HUES48 (cell line): ENCODE measurements at regions not wholly inside any gene's neighbourhood (a gene's known extent, or its start where the extent isn't known, plus 50 kb on each side); places are given as distances from the start of the nearest gene placed in this dataset.
"Not testable (repeated sequence)": the region's sequence is repeated elsewhere in the genome, so short reads cannot be mapped to it uniquely, and the experiment has no call there.

Experiments used
- H3K27ac ChIP-seq: one replicate; pipeline ENCODE4 v1.7.0; 2013; ENCODE audit warnings: low read depth, low read length, inconsistent platforms
- H3K27me3 ChIP-seq: 2 replicates; pipeline ENCODE4 v1.6.1; 2013; ENCODE audit warnings: mild to moderate bottlenecking, low read length; ENCODE audit not compliant: control insufficient read depth, insufficient read depth
- H3K36me3 ChIP-seq: 2 replicates; pipeline ENCODE4 v1.6.1; 2013; ENCODE audit warnings: low read length; ENCODE audit not compliant: control insufficient read depth, insufficient read depth
- H3K4me1 ChIP-seq: 2 replicates; pipeline ENCODE4 v1.6.1; 2013; ENCODE audit warnings: mild to moderate bottlenecking, low read length; ENCODE audit not compliant: control insufficient read depth, insufficient read depth
- H3K4me3 ChIP-seq: 2 replicates; pipeline ENCODE4 v1.5.1; 2013; ENCODE audit warnings: mild to moderate bottlenecking, low read depth, low read length
- H3K9ac ChIP-seq: 2 replicates; pipeline ENCODE4 v1.6.1; 2013; ENCODE audit warnings: mild to moderate bottlenecking, low read depth, low read length, moderate library complexity
- H3K9me3 ChIP-seq: 2 replicates; pipeline ENCODE4 v1.6.1; 2013; ENCODE audit warnings: low read length; ENCODE audit not compliant: control insufficient read depth, insufficient read depth

DNA sequence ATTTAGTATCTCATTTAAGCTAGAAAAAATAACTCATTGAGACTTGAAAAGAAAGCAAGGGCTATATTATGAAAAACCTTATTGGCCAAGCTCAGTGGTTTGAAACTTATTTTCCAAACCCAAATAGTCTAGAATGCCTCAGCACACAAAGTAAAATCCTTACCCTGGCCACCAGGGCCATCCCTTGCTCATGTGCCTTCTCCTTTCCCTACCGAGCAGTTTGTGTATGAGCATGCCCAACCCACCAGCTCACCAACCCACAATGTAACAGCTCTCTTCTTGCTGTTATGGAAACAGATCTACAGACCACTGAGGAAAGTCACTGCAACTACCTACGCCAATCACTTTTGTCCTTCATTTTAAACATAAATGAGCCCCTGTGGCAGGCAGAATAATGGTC is 79.6 kb upstream of the CARMIL1 start:
- H3K27me3 ChIP-seq = no peaks in the 10 kb centered on the region
- no peak overlapping the region for H3K4me3 ChIP-seq
- no peaks in the 10 kb centered on the region for H3K9me3 ChIP-seq
- H3K36me3 ChIP-seq = no peaks in the 10 kb centered on the region
- H3K27ac ChIP-seq = no peak overlapping the region
- no peak overlapping the region for H3K9ac ChIP-seq
- H3K4me1 ChIP-seq = no peaks in the 10 kb centered on the region

DNA sequence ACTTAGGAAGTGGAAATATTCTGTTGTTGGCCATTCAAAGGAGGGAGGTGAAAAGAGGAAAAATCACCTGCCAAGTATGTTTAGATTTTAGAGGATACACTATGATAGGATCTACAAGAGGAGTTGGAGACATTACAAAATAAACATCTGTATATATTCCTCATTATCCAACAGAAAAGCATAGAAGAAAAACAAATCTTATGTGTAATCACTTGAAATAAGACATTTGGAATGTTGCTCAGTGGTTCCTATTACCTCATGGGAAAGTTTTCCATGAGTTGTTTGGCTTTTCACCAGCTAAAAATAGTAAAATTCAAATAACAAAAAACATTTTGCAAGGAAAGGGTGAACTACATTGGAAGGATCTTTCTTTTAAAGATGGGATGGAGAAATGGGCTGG is 76.7 kb upstream of the CARMIL1 start:
- H3K27ac ChIP-seq = no peak overlapping the region
- no peaks in the 10 kb centered on the region for H3K9me3 ChIP-seq

DNA sequence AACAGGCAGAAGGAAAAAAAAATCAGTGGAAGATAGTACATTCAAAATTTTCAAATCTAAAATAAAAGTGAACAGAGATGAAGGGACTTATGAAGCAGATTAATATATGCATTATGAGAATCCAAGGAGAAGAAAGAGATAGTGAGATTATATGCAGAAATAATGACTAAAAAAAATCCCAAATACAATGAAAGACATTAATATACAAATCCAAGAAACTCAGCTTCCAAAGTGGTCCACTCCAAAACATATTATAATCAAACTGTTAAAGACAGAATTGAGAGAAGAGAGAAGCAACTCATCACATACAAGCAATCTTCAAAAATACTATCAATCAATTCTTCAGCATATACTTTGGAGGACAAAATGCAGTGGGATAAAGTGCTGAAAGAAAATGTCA is 73.5 kb upstream of the CARMIL1 start:
- Histone ChIP-seq H3K9ac (no peak overlapping the region), H3K4me1 (peaks cover 5% of the 10 kb centered on the region; the same call in 1 of the 2 replicates), H3K4me3 (no peak overlapping the region), H3K9me3 (no peaks in the 10 kb centered on the region), H3K27me3 (no peaks in the 10 kb centered on the region), H3K36me3 (no peaks in the 10 kb centered on the region), H3K27ac (no peak overlapping the region)

More for the DNA sequence above, 76.7 kb upstream of the CARMIL1 start:
- Histone ChIP-seq H3K4me3 (no peak overlapping the region), H3K4me1 (peaks cover 4% of the 10 kb centered on the region; the same call in 1 of the 2 replicates), H3K36me3 (no peaks in the 10 kb centered on the region), H3K27me3 (no peaks in the 10 kb centered on the region), H3K9ac (no peak overlapping the region)

DNA sequence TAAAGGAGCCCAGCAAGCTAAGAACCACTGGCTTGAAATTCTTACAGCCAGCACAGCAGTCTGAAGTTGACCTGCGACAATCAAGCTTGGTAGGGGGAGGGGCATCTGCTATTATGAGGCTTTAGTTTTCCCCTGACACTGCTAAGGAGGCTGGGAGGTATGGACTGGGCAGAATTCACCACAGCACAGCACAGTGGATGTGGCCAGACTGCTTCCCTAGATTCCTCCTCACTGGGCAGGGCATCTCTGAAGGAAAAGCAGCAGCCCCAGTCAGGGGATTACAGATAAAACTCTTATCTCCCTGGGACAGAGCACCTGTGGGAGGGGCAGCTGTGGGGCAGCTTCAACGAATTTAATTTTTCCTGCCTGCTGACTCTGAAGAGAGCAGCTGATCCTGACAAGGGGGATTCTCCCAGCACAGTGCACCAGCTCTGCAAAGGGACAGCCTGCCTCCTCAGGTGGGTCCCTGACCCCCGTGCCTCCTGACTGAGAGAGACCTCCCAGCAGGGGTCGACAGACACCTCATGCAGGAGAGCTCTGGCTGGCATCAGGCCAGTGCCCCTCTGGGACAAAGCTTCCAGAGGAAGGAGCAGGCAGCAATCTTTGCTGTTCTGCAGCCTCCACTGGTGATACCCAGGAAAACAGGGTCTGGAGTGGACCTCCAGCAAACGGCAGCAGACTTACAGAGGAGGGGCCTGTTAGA is 71.6 kb upstream of the CARMIL1 start:
- not testable (repeated sequence) for H3K27me3 ChIP-seq, H3K9ac ChIP-seq, H3K36me3 ChIP-seq, H3K9me3 ChIP-seq, H3K27ac ChIP-seq, H3K4me3 ChIP-seq, H3K4me1 ChIP-seq

DNA sequence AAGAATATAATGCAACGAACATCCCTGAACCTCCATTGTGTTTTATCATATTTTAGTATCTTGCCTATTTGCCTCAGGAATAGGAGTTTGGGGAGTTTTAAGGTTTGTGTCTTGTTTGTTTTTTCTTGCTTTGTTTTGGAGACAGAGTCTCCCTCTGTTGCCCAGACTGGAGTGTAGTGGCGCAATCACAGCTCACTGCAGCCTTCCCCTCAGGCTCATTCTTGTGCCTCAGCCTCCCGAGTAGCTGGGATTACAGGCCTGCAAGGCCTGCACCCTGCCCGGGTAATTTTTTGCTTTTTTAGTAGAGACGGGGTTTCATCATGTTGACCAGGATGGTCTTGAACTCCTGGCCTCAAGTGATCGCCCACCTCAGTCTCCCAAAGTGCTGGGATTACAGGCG is 63.3 kb upstream of the CARMIL1 start:
- H3K27ac ChIP-seq = no peak overlapping the region
- no peaks in the 10 kb centered on the region for H3K9me3 ChIP-seq
- no peaks in the 10 kb centered on the region for H3K27me3 ChIP-seq
- H3K9ac ChIP-seq = no peak overlapping the region
- H3K4me3 ChIP-seq = no peak overlapping the region
- H3K4me1 ChIP-seq = no peaks in the 10 kb centered on the region
- no peaks in the 10 kb centered on the region for H3K36me3 ChIP-seq

DNA sequence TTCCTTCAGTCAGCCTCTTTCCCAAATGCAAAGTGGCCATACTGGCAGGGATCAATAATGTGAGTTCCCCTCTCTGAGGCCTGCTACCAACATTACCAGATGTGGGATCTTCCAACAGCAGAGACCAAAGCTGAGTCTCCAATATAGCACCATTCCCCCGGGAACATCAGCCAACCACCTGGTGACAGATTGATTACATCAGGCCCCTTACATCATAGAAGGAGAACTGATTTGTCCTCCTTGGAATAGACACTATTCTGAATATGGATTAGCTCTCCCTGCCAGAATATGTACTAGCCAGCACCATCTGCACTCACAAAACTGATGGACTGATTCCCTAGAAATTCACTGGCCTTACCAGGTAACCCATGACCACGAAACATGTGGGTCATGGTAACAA is 61.9 kb upstream of the CARMIL1 start:
- Histone ChIP-seq H3K4me1 (no peaks in the 10 kb centered on the region), H3K4me3 (no peak overlapping the region), H3K27ac (no peak overlapping the region), H3K36me3 (no peaks in the 10 kb centered on the region), H3K9me3 (no peaks in the 10 kb centered on the region), H3K27me3 (no peaks in the 10 kb centered on the region), H3K9ac (no peak overlapping the region)

DNA sequence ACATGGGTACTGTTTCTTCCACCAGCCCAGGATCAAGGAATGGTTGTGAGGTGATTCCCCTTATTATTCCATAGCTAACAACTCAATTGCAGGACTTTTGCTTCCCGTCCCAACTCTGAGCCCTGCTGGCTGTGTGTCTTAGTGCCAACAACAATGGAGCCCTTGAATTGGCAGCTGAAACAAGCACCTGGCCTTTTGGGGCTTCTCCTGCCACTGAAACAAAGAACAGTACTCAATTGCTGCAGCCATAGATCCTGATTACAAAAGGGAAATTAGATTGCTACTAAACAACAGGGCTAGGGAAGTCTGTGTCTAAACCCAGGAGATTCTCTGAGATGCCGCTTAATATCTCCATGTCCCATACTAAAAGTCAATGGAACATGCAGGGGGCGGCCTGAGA is 61.3 kb upstream of the CARMIL1 start:
- H3K4me1 ChIP-seq = no peaks in the 10 kb centered on the region
- no peak overlapping the region for H3K4me3 ChIP-seq
- H3K9ac ChIP-seq = no peak overlapping the region
- no peaks in the 10 kb centered on the region for H3K27me3 ChIP-seq
- no peaks in the 10 kb centered on the region for H3K9me3 ChIP-seq
- H3K27ac ChIP-seq = no peak overlapping the region
- no peaks in the 10 kb centered on the region for H3K36me3 ChIP-seq

DNA sequence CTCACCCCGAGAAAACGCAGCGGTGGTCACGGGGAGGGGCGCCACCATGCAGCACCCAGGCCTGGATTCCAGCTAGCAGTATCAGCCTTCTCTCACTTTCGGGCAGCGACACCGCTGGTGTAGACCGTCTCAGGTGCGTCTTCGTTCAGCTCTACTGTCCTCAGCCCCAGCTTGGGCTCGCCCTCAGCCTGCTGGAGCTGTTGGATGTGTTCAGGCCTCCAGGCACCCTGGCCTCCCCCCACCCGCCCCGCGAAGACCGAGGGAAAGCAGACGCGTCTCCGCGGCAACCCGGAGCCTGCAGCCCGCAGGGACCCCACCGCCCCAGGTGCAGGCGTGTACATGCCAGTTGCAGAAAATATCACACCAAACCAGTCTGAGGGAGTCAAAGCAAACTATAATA is 60.8 kb upstream of the CARMIL1 start:
- Histone ChIP-seq H3K27ac (no peak overlapping the region), H3K9ac (no peak overlapping the region), H3K9me3 (no peaks in the 10 kb centered on the region), H3K4me1 (no peaks in the 10 kb centered on the region), H3K27me3 (no peaks in the 10 kb centered on the region), H3K36me3 (no peaks in the 10 kb centered on the region), H3K4me3 (no peak overlapping the region)

DNA sequence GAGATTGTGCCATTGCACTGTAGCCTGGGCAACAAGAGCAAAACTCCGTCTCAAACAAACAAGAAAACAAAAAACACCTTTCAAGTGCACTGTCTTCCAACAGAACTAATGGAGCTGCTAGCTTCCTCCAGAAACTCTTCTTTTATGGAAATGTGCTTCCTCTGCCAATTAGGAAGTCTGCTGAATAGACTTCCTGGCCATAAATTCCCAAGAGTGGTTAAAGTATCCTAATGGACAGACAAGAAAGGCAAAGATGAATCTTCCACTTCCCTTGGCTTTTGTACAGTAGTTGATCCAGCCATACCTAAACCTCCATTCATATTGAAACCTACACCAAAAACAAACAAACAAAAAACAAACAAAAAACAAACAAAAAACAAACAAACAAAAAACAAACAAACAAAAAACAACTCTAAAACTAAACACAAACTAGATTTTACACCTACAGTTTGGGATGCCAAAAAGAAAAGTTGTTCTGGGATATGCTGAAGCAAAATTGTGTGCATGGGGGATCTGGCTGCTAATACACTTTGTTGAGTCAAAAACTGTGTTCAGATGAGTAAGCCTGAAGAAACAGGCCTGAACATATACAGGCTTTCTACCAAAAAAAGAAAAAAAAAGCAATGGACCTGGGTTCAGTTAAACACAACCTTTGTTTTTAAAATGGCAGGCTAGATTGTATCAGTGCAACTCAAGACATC is 59.8 kb upstream of the CARMIL1 start:
- Histone ChIP-seq H3K9me3 (no peaks in the 10 kb centered on the region), H3K27ac (no peak overlapping the region), H3K4me3 (no peak overlapping the region), H3K9ac (no peak overlapping the region), H3K4me1 (no peaks in the 10 kb centered on the region), H3K27me3 (no peaks in the 10 kb centered on the region), H3K36me3 (no peaks in the 10 kb centered on the region)

DNA sequence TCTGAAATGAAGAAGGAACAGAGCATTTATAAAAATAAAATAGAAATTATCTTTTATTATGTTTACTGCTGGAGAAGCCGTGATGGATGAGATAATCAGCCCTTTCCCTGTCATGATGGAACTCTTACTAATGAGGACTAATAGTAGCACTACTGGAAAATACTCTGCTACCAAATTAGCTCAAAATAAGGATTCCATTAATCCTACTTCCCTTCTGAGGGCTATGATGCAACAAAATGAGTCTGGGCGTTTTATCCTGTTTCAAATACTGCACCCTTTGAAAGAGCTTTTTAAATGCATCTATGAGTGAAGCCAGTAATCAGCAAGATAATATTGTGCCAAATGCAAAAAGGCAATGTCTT is 59.3 kb upstream of the CARMIL1 start:
- Histone ChIP-seq H3K27ac (no peak overlapping the region), H3K4me1 (no peaks in the 10 kb centered on the region), H3K36me3 (no peaks in the 10 kb centered on the region), H3K9me3 (no peaks in the 10 kb centered on the region), H3K9ac (no peak overlapping the region), H3K4me3 (no peak overlapping the region), H3K27me3 (no peaks in the 10 kb centered on the region)

DNA sequence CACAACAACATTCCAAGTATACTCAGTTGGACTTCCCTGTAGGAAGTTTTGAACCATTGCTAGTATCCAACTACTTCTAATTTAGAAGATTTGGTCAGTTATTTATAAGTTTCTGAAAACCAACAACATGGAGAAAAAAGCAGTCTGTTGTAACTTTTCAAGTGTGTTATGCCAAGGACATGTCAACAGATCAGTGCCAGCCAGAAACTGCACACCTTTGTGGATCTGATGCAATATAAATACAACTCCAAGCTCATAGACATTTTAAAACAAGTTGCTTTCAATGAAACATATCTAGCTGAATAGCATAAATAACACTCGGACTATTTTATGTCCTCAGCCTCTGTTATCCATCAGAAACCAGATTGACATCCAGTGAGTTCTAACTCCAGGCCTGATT is 58.3 kb upstream of the CARMIL1 start:
- no peaks in the 10 kb centered on the region for H3K27me3 ChIP-seq
- no peaks in the 10 kb centered on the region for H3K9me3 ChIP-seq
- no peaks in the 10 kb centered on the region for H3K4me1 ChIP-seq
- no peak overlapping the region for H3K27ac ChIP-seq
- H3K36me3 ChIP-seq = no peaks in the 10 kb centered on the region
- H3K4me3 ChIP-seq = no peak overlapping the region
- no peak overlapping the region for H3K9ac ChIP-seq
